Stimulated activated CD4-positive, alpha-beta T cell treated with anti-CD3 and anti-CD28 coated beads, Interleukin-2, amount 100 ng/mL, for 48 hours (primary cell): ENCODE measurements at regions not wholly inside any gene's neighbourhood (a gene's known extent, or its start where the extent isn't known, plus 50 kb on each side); places are given as distances from the start of the nearest gene placed in this dataset.

Source experiments
- DNase-seq, 2 donors: peaks; one replicate each; pipeline ENCODE4 v3.0.0-alpha.2; 2020

DNA sequence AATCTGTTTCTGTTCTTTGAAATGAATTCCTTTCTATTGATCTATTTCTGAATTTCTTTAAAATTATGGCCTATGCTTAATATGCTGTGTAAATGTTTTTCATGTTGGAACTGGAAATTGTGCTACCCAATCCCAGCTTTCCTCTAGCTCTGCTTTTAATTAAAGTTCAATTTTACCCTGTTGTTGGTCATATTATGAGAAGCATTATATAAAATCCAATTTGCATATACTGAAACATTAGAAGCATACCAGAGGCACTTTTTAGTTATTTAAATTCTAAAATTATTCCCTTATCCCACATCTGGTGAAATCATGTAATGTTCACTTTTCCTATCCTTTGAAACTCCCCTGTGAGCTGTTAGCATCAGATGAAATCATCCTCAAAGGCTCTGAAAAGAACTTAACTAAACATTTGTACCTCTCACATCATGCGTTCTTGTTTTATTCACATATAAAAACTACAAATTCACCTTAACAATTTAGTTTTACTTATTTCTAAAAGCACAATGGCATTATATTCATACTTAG, 160.6 kb upstream of the COL21A1 start:
- DNase-seq = no peak

DNA sequence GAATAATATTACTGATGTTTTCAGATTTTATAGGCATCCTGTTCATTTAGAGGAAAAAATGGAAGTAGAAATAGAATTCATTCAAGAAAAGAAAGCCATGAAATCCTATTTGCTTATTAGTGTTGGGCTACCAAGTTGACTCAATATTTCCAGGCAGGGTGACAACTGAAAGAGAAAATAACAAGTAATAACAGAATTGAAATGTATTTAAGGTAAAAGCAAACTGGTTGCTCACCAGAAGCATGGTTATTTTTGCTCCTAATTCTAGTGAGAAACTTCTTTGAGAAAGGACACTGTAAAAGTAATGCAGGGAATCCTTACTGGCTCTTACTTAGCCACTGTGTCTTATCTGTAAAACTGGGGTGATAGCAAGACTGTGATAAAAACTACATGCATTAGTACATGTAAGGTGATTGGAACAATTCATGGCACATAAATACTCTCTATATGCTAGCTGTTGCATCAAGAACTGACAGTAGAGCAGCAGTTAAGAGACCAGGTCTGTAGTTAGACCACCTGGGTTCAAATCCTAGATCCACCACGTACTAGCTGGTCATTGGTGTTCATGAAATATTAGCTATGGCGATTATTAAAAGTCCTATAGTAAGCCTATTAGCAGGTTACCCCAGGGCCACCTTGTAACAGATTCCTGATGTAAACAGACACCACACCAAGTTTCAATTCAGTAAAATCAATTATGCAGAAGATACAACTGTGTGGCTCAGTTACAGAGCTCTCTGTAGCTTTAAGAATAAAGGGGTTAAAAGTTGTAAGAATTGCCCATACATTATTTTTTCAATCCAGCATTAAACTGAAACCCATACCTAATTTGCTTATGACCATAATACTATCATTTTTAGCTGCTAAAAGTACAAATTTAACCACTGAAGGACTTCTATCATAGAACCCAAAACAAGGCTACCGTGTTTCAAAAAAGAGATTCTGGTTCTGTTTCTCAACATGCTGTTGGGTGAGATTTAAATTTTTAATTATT, 159.2 kb upstream of the COL21A1 start:
- DNase-seq = no peak

DNA sequence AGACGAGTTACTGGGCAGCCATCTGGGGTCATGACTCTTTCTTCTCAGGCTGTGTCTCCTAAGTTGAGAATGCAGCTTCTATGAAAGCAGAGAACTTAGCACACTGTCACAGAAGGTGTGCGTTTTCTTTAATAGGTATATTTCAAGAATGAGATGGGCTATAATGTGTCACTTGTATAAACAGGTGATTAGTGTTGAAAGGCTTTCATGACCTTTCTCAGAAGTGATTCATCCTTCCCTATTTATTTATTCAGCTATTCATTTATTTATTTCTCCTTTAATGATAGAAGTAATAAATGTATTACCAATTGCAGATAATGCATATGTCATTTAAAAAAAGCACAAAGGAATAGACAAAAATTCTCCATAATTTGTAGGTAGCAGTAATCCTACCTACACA, 157.2 kb upstream of the COL21A1 start:
- DNase-seq = no peak

DNA sequence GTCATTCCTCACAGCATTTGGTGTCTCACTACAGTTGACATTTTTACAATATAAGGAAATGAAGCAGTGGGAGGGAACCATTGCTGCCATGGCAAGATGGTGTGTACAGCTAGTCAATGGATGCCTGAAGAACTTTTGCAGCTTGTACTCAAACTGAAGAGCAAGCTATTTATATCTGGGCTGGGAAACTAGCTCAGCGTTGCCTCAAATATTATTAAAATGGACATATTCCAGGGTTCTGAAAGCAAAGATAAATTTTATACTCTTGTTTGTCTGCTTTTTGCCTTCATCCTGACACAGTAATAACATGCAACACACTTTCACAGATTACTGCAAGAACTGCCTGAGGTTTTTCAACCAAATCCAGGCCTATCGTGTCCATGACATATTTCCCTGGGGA, 156.4 kb upstream of the COL21A1 start:
- DNase-seq = no peak

DNA sequence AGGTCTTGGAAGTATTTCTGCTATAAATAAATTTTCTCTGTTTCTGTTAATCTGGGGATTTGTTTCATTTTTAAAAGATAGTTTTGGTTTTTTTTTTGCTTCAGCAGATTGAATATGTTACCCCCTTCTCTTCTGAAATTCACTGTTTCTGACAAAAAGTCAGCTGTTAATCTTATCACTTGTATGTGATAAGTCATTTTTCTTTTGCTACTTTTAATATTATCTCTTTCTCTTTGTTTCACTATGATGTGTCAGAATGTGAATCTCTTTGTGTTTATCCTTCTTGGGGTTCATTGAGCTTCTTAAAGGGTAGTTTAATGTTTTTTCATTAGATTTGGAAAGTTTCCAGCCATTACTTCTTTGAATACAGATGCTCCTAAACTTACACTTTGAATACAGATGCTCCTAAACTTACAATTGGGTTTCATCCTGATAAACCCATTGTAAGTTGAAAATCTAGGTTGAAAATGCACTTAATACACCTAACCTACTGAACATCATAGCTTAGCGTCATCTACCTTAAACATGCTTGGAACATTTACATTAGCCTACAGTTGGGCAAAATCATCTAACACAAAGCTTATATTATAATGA, 154.2 kb upstream of the COL21A1 start:
- no peak for DNase-seq

DNA sequence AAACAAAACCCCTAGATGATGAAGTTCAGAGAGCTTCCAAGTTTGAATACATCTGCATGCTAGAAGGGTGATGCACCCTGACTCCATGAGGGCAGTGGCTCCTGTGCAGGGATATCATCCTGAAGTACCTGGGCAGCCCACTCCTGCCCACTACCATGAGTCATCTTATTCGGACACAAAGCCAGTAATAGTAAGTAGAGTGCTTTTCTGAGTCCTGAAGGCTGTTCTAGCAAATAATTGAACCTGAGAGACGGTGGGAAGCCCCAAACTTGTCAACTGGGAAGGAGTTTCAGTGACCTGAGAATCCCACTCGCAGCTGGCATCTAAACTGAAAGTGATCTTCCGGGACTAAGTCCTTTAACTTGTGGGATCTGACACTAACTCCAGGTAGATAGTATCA, 152.9 kb upstream of the COL21A1 start:
- no peak for DNase-seq

DNA sequence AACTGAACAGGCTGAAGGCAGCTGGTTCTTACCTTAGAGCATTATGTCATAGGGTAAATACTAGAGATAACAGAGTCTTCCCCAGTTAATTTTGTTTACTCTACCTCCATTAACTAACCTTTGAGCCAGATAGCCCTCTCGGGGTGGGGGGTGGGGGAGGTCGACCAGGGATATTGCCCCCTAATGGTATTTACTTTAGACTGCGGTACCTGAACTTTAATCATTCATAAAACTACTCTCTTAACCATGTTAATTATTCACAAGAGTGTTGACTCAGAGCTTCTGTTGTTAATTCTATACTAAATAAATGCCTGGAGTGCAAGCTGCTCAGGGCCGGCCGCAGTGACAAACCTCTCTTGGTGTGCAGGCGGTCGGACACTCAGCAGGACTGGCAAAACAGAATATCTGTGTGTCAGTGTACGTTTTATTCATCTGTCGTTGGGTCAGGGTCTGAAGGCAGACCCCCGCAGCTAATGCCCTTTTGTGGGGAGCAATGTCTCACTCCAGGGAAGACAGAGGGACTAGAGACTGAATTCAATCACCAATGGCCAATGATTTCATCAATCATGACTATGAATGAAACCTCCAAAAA, 152.4 kb upstream of the COL21A1 start:
- DNase-seq = no peak

DNA sequence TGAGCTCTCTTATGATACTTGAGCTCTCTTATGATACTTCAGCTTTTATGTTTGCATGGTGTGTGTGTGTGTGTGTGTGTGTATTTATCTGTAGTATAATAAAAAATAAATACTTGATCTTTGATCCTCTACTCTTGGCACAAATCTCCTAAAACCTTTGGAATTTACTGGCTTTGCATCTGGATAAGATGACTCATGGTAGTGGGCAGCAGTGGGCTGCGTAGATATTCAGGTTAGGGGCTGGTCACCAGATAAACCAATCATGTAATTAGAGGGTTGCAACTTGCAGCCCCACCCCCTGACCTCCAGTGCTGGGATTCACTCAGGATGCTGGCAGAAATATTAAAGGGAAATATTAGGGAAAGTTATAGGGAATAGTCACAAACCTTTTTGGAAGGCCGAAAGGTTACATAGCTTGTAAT, 151.9 kb upstream of the COL21A1 start:
- DNase-seq = no peak

DNA sequence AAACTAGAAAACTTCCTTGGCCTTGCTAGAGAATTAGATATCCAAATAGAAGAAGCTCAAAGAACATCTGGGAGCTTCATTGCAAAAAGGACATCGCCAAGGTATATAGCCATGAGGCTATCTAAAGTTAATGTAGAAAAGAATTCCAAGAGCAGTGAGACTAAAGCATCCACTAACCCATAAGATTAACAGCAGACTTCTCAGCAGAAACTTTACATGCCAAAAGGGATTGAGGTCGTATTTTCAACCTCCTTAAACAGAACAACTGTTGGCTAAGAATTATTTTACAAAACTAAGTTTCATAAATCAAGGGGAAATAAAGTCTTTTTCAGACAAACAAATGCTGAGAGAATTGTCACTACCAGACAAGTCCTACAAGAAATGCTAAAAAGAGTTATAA, 149.1 kb upstream of the COL21A1 start:
- DNase-seq = no peak

DNA sequence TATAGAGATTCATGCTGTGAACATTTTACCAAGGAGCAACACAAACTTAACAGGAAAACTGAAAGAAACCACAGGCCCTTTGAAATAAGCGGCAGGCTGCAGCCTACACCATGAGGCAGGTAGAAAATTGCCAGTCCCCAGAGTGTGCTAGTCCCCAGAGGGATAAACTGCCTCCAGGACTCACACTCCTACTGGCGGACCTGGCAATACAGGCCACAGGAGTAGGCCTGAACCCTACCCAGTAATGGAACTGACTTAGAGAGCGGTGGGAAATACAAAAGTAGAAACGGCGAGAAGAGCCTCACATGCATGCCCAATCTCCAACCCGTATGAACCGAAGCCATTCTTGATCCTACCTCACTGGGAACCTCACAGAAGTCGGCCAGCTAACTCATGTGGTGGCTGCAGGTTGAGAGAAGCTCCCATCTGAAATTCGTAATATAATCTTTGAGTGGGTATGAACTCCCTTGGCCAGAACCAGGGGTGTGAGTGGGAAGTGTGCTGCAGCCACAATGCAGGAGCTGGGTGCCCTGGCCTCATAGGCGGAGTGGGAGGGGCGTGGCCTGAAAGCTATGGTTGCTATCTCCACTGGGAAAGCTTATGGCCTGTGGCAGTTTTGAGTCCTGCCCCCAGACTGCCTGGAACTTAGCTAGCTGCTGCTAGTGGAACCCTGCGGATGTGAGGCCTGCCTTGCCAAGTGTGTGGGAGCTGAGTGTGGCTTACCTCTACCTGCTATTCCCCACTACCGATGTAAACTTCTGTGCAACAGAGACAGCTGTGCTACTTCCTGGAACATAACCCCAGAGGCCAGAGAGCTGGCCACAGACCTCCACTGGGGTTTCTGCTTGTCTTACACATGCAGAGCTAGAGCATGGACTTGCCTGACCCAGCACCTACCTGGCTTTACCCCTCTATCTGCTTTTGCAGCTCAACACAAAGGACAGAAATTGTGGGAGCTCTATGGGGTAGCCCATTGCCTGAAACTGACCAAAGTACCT, 146.5 kb upstream of the COL21A1 start:
- no peak for DNase-seq

DNA sequence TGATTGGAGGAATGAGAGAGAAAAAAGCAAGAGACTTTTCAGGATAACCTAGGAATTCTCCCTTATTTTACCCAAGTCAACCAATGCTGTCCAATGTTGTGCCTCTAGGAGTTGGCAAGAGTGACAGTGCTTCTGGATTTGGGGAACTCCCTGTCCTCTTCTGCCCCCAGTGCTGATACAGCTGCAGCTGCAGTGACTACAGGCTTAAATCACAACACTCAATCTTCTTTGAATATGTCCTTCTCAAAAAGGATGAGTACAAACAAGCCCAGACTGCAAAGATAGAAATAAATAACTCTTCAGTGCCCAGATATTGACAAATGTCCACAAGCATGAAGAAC, 141.0 kb upstream of the COL21A1 start:
- no peak for DNase-seq

DNA sequence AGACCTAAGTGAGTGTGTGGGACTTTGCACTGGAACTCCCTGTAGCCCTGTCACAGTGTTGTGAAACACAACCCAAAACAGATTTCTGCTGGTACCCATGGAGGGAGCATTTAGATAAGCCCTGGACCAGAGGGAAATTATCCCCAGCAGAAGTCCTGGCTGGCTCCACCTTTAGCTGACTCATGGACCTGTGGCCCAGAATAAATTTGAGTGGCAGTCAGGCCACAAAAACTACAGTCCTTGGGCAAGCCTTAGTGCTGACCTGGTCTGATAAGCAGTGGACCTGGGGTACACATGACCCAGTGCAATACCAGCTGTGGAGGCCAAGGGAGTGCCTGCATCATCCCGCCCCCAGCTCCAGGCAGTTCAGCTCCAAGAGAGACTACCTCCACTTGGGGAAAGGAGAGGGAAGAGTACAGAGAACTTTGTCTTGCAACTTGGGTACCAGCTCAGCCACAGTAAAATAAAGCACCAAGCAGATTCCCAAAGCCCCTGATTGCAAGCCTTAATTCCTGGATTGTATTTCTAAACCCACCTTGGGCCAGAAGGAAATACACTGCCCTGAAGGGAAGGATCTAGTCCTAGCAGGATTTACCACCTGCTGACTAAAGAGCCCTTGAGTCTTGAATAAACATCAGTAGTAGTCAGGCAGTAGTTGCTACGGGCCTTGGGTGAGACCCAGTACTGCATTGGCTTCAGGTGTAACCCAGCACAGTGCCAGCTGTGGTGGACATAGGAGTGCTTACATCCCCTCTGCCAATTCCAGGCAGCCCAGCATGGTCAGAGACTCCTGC, 140.4 kb upstream of the COL21A1 start:
- no peak for DNase-seq

DNA sequence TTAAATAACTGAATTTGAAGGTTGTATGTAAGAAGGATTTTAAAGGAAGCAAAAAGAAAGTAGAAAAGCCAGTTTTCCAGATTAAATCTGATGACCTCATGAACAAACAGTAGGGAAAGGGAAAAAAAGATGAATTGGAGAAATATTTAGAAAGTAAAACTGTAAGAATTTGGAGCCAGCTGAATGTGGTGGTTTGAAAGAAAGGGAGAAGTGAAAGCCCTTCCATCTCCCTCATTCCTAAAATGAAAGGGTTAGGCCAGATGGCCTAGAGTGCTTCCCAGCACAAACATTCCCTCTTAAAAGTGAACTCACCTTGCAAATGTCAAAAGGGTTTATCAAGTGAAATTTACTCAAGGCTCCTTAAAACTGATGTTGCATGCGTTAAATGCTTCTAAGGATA, 139.3 kb upstream of the COL21A1 start:
- DNase-seq = no peak

DNA sequence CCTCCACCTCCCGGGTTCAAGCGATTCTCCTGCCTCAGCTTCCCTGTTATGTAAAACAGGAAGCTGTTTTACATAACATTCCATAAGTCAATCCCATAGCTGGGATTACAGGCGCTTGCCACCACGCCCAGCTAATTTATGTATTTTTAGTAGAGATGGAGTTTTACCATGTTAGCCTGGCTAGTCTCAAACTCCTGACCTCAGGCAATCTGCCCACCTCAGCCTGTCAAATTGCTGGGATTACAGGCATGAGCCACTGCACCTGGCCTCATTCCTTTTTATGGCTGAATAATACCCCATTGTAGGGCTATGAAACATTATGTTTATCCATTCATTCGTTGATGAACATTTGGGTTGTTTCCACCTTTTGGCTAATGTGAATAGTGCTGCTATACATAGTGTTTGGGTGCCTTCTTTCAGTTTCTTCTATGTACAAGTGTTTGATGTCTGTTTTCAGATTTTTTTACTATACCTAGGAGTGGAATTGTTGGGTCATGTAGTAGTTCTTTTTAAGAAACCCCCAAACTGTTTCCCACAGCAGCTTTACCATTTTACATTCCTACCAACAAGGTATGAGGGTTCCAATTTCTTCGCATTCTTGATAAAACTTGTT, 138.7 kb upstream of the COL21A1 start:
- DNase-seq = no peak

DNA sequence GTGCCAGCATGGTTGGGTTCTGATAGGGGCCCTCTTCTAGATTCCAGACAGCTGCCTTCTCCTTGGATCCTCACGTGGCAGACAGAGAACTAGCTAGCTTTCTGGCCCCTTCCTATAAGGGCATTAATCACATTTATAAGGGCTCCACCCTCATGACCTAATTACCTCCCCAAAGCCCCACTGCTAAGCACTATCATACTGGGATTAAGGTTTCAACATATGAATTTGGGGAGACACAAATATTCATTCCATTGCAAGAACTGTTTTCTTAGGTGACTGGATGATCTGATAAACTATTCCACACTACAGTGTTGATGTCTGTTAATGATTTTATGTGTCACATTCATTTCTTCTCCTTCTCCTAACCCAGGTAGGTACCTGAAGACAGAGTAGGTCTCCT, 135.8 kb upstream of the COL21A1 start:
- DNase-seq = no peak

DNA sequence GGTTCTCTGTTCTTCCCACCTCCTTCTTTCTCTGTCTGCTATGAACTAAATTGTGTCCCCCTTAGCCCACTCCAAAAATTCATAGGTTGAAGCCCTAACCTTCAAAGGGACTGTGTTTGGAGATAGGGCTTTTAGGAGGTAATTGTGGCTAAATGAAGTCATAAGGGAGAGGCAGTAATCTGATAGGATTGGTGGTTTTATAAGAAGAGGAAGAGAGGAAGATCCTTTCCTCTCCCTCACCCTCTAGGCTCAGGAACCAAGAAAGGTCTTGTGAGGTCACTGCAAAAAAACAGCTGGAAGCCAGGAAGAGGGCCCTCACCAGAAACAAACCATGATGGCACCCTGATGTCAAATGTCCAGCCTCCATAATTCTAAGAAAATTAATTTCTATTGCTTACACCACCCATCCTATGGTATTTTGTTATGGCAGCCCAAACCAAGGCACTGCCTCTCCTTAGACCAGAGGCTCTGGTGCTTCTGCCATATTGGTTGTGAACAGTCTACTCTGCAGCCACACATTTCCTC, 135.1 kb upstream of the COL21A1 start:
- no peak for DNase-seq

DNA sequence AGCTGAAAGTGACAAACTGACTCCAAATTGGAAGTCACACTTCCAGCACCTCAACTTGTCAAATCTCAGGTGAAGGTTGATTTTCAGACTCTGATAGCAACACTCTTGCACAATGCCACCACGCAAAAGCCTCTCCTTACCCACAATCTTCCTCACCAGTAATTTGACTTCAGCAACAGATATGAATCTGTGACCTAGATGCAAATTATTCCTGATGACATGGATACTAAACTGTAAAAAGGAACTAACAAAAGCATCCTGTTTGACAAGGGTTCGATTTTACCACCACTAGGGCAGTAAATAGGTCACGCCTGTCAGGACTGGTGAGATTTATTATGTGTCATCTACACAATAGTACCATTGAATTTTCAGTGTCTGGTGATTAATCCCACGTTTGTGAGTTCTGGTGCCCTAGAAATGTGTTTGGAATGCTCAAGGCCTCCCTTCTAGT, 134.4 kb upstream of the COL21A1 start:
- DNase-seq = no peak

DNA sequence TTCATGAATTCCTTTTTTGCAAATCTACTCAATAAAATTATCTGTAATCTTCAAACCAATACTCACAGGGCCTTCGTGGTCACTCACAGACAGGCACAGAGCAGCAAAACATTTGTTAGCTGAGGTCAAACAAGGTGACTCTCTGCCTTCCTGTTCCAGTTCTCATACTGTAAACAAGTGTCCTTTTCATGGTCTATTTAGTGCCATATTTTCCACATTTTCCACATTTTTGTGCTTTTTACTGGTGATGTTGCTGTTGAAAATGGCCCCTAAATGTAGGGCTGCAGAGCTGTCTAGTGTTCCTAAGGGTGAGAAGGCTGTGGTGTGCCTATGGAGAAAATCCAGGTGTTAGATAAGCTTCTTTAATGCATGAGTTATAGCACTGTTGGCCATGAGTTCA, 133.1 kb upstream of the COL21A1 start:
- DNase-seq = no peak

DNA sequence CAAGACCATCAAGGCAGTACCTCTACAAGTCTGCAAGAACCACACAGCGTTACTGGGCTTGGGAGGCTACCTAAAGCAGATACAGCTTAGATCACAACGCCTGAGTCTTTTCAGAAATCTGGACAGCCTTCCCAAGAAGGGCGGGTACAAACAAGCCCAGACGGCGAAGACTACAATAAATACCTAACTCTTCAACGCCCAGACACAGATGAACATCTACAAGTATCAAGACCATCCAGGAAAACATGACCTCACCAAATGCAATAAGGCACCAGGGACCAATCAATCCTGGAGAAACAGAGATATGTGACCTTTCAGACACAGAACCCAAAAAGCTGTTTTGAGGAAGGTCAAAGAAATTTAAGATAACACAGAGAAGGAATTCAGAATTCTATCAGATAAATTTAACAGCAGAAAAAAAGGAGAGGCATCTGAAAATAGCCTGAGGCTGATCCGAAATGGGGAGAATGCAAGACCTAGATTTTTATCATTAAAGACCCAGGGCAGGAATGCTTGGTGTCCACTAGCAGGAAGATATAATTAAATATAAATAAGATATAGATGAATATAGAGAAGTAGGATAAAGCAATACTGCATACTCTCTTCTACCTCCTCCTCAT, 131.7 kb upstream of the COL21A1 start:
- DNase-seq = no peak

DNA sequence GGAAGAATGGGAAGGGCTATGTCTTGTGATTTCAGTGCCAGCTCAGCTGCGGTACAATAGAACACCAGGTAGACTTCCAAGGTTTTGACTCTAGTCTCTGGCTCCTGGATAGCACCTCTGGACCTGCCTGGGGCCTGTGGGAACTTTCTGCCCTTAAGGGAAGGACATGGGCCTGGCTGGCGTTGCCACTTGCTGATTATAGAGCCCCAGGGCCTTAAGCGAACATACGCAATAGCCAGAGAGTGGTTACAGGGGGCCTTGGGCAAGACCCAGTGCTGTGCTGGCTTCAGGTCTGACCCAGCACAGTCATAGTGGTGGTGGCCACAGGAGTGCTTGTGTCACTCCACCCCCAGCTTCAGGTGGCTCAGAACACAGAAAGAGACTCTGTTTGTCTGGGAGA, 131.1 kb upstream of the COL21A1 start:
- DNase-seq = no peak

DNA sequence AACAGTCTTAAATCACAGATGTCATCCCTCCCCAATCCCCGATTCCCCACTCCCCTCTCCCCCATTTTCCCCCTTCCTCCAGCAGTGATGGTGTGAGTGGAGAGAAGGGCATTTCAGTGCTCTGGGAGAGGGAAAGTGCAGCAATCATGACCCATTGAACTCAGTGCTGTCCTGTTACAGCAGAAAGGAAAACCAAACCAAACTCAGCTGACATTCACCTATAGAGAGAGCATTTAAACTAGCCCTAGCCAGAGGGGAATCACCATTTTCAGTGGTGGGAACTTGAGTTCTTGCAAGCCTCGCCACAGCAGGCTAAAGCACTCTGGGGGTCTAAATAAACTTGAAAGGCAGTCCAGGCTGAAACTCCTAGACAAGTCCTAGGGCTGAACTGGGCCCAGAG, 129.9 kb upstream of the COL21A1 start:
- DNase-seq = no peak
